Stimulated activated CD8-positive, alpha-beta memory T cell treated with anti-CD3 and anti-CD28 coated beads, Interleukin-15, amount 100 ng/mL, for 1 hour (primary cell): ENCODE measurements at regions not wholly inside any gene's neighbourhood (a gene's known extent, or its start where the extent isn't known, plus 50 kb on each side); places are given as distances from the start of the nearest gene placed in this dataset.

ENCODE experiments used
- DNase-seq: peaks from one replicate; pipeline ENCODE4 v3.0.0-alpha.2; 2020; ENCODE audit warnings: low read depth

GRCh38 chr22:48171271-48171691 lies 1408.8 kb downstream of the TBC1D22A start:
- DNase-seq = no peak

GRCh38 chr22:48169227-48169626 lies 1406.8 kb downstream of the TBC1D22A start:
- DNase-seq = no peak

- no peak for DNase-seq
Observed at GRCh38 chr22:48167238-48167637, 1404.8 kb downstream of the TBC1D22A start.

- no peak for DNase-seq
Observed at GRCh38 chr22:48161298-48161697, 1398.8 kb downstream of the TBC1D22A start.

GRCh38 chr22:48157676-48158075 lies 1395.2 kb downstream of the TBC1D22A start:
- DNase-seq = no peak

GRCh38 chr22:48156603-48157355 lies 1394.3 kb downstream of the TBC1D22A start:
- DNase-seq = no peak

- DNase-seq = no peak
Observed at GRCh38 chr22:48155446-48155845, 1393.0 kb downstream of the TBC1D22A start.

- no peak for DNase-seq
Observed at GRCh38 chr22:48154943-48155240, 1392.4 kb downstream of the TBC1D22A start.

- DNase-seq = no peak
Observed at GRCh38 chr22:48154169-48154942, 1391.9 kb downstream of the TBC1D22A start.

GRCh38 chr22:48153726-48154125 lies 1391.3 kb downstream of the TBC1D22A start:
- no peak for DNase-seq

GRCh38 chr22:48152916-48153315 lies 1390.5 kb downstream of the TBC1D22A start:
- no peak for DNase-seq

- no peak for DNase-seq
Observed at GRCh38 chr22:48152164-48152775, 1389.8 kb downstream of the TBC1D22A start.

GRCh38 chr22:48151641-48152040 lies 1389.2 kb downstream of the TBC1D22A start:
- no peak for DNase-seq

- no peak for DNase-seq
Observed at GRCh38 chr22:48147831-48148230, 1385.4 kb downstream of the TBC1D22A start.

- no peak for DNase-seq
Observed at GRCh38 chr22:48147404-48147803, 1385.0 kb downstream of the TBC1D22A start.

GRCh38 chr22:48146426-48146825 lies 1384.0 kb downstream of the TBC1D22A start:
- DNase-seq = no peak

GRCh38 chr22:48145738-48146137 lies 1383.3 kb downstream of the TBC1D22A start:
- no peak for DNase-seq

GRCh38 chr22:48144318-48144717 lies 1381.9 kb downstream of the TBC1D22A start:
- DNase-seq = no peak

- DNase-seq = no peak
Observed at GRCh38 chr22:48143856-48144255, 1381.4 kb downstream of the TBC1D22A start.

GRCh38 chr22:48142388-48142787 lies 1379.9 kb downstream of the TBC1D22A start:
- no peak for DNase-seq

- no peak for DNase-seq
Observed at GRCh38 chr22:48141301-48141700, 1378.9 kb downstream of the TBC1D22A start.

GRCh38 chr22:48140261-48140813 lies 1377.9 kb downstream of the TBC1D22A start:
- DNase-seq = no peak

GRCh38 chr22:48139776-48140175 lies 1377.3 kb downstream of the TBC1D22A start:
- DNase-seq = no peak
